GM18951 (cell line): ENCODE measurements at regions not wholly inside any gene's neighbourhood (a gene's known extent, or its start where the extent isn't known, plus 50 kb on each side); places are given as distances from the start of the nearest gene placed in this dataset.

ENCODE experiments used
- POLR2A ChIP-seq: IDR thresholded peaks from 4 replicates; pipeline ENCODE4 v1.6.1; 2011; ENCODE audit warnings: mild to moderate bottlenecking; ENCODE audit not compliant: insufficient read length, insufficient read depth; ENCODE audit errors: extremely low read depth
- in situ Hi-C: fragments of 300-500 bp; cut with MboI; formaldehyde crosslinking; loops from one replicate; pipeline ENCODE4 v1.12.0; 2022; ENCODE audit warnings: low sequenced_read_pairs, mixed read lengths, inconsistent platforms; ENCODE audit not compliant: unreplicated experiment

DNA sequence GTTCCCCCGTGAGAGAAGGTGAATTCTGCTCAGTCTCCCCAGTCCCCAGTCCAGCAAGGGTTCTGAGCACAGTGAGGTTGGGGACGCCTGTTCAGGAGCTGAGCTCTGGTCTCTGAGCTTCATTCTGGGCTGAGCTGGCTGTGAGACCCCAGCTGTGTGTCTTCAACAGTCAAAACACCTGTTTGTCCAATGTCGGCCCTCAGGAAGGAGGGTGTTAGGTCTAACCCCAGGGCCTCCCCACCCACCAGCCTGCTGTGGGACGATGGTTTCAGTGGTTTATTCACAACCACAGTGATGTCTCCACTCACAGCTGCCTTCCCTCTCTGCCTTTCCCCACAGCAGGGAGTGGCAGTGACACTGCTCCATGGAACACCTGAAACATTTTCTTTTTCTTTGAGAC is 1282.9 kb downstream of the TBC1D22A start:
- in situ Hi-C loops = no loop called here
- no peak for TF ChIP-seq POLR2A

DNA sequence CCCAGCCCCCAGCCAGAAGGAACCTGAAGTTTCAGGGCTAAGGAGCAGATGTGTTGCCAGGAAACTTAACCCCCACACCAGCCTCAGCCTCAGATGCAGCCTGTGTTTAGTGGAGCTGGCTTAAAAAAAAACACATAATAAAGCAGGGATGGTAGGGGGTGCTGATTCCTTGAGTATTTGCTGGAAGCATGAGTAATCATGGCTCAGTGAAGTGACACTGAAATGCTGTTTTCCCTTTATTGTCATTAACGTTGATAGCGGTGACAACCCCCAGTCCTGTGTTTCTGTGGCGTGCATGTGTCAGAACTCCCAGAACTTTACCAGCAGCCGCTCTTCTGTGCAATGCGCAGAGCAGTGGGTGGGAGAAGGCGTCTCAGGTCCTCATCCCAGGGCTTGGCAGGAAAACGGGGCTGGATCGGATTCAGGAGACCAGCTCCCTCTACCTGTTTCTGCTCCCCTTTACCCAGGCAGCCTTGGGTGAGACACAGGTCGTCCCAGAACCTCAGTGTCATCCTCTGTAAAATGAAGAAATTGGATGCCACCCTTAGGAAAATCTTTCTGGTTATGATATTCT is 1282.1 kb downstream of the TBC1D22A start:
- in situ Hi-C loops = no loop called here
- TF ChIP-seq POLR2A = no peak

DNA sequence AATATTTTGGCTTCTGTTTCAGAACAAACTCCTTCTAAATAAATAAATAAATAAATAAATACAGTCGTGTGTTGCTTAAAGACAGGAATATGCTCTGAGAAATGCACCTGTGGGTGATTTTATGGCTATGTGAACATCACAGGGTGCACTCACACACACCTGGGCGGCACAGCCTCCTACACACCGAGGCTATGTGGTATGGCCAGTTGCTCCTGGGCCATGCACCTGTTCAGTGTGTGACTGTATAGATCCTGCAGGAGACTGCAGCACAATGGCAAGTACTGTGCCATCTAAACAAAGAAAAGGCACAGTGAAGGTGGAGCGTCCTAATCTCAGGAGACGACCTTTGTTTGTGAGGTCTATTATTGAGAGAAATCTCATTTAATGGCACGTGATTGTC is 1281.1 kb downstream of the TBC1D22A start:
- no peak for TF ChIP-seq POLR2A
- in situ Hi-C loops = no loop called here

DNA sequence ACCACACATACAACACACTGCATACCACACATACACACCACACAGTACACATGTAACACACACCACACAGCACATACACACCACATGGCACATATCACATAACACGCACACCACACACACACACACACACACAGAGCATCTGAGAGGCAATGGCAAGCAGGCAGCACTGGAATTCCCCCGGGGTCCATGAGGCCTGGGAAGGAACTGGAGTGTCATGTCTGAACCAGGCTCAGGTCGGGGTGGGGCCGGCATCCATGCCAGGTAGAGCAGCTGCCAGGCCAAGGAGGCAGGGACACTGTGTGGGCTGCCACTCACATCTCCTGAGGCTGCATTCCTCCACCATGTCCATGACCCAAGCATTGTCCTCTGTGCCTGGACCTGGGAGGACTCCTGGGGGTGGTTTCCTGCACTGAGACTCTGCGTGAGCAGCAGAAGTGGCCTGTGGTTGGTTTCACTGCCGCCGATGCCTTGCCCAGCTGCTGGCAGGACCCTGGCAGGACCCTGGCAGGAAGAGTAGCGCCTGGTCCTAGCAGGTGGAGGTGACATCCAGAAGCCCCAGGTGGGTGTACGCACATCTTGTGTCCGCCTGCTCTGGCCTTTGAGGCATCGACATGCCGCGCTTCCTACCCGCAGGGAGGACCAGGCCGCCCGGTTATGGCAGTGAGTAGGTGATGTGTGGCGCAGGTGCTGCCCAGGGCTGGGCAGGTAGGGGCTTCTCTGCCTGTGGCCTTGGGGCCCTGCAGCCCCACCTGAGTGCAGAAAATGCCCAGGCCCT is 1280.4 kb downstream of the TBC1D22A start:
- in situ Hi-C loops = no loop called here
- no peak for TF ChIP-seq POLR2A

DNA sequence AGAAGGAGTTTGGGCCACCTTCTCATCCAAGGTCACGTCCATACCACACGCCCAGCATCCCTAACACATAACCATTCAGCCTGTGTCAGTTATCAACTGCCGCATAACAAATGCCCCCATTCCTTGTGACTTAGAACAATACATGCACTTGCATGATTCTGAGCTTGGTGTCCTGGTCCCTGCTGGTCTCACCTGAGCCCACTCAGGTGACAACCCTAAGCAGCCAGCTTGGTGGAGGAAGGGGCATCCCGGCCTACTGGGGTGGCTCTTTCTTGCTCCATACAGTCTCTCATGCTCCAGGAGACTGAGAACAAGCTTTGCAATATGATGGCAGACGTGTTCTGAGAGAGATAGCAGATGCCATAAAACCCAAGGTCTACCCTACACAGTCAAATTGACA is 1276.9 kb downstream of the TBC1D22A start:
- in situ Hi-C loops = no loop called here
- TF ChIP-seq POLR2A = no peak

DNA sequence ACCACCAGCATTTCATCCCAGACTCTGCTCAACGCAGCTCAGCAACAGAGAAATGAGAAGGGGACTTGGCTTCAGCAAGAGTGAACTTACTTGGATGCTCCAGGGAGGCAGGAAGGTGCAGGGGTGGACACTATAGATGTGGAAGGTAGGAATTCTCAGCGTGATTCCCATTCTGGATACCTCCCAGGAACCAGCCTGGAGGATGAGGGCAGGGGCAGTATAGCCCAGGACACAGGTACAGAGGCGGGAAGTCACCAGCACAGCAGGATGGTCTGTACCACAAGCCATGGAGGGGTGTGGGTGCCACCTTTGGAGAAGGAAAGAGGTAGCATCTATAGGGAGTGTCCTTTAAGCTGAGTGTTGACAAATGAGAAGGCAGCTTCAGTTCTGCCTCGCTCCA is 1275.2 kb downstream of the TBC1D22A start:
- TF ChIP-seq POLR2A = no peak
- in situ Hi-C loops = no loop called here

DNA sequence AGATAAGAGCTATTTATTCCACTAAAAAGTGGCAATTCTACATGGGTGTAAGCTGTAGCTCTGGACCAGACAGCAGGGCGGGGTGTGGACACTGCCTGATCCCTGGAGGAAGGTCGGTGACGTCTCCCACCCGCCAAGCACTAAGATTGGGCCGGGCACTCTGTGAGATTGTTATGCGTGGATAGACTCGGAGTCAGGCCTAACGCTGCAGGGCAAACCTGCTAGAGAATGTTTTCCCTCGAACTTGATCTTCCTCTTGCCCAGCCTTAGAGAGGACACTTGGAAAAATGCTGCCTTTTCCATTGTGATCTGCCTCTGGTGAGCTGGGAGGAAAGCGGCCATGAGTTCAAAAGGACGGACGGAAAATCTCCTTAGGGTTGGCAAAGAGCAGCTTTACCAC is 1273.4 kb downstream of the TBC1D22A start:
- in situ Hi-C loops = no loop called here
- no peak for TF ChIP-seq POLR2A

DNA sequence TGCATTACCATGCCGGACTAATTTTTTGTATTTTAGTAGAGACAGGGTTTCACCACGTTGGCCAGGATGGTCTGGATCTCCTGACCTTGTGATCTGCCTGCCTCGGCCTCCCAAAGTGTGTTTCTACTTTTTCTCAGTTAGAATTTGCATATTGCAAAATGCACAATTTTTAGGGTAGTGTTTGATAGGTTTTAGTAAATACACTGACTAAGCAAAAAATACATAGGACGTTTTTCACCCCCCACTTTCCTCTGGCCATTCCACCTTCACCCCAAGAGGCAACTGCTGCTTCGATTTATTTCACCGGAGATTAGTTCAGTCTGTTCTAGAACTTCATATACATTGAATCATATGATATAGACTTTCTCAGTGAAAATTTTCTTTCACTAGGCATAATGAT is 1269.1 kb downstream of the TBC1D22A start:
- no peak for TF ChIP-seq POLR2A
- in situ Hi-C loops = no loop called here

DNA sequence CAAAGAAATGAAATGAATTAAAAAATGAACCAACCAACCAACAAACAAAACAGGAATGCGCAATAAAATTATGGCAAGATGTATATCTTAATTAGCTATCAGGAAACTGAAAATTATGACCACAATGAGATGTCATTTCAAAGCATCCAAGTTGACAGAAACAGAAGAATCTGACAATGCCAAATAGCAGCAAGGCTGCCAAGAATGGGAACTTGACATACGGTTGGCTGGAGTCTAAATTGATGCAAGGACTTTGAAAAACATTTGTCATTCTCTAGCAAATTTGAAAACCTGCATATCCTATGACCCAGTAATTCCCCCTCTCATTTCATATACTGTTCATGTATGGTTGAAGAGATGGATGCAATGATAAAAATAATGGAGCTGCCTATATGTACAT is 1262.6 kb downstream of the TBC1D22A start:
- in situ Hi-C loops = no loop called here
- no peak for TF ChIP-seq POLR2A

DNA sequence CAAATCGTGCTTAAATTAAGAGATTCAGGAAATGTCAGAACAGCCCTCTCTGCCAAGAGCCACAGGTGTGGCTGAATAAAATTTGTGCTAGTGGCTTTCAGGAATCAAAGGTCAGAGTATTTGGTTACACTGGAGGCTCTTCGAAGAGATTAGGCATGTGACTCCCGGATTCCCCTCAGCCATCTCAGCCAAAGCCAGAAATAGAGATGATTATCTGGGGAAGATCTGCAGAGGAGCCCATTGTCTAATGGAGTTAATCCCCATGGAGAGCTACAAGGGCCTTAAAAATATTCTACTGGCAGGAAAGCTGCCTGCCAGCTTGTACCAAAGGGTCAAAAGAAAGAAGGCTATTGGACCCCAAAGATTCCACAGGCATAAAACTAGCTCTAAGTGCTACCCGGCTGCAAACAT is 1259.5 kb downstream of the TBC1D22A start:
- TF ChIP-seq POLR2A = no peak
- in situ Hi-C loops = no loop called here

DNA sequence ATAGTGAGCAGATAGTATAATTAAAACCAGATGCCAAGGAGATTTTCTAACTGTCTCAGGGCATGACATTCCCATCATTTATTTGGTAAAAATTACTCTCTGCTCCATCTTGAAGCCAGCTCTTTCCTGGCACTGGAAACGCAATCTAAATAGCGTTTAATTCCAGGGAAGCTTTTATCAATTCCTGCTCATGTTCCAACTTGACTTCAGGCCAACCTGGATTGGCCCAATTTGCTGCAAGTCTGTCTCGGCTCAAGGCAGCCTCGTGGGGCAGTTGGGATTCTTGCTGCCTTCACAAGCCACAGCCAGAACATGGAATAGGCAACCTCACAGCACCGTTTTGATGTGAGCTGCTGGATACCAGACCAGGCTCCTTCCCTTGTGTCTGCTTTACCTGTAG is 1255.9 kb downstream of the TBC1D22A start:
- in situ Hi-C loops = no loop called here
- TF ChIP-seq POLR2A = no peak

DNA sequence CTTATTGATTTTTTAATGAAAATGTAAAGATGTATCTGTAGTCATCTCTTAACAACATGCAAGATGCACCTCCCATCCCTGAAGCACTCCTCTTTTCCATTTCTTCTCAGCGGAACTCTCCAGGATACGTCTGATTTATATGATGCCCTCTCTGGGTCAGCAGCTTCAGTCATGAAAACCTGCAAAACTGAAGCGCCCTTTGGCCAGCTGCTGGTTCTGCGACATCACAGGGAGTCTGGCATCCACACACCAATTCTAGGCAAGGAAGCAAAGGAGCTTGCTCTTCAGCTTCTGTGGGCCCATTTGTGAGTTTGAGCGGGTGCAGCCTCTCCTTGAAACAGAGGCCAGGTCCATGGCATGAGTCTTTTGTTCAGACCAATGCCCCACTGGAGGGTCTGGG is 1253.3 kb downstream of the TBC1D22A start:
- no peak for TF ChIP-seq POLR2A
- in situ Hi-C loops = no loop called here

DNA sequence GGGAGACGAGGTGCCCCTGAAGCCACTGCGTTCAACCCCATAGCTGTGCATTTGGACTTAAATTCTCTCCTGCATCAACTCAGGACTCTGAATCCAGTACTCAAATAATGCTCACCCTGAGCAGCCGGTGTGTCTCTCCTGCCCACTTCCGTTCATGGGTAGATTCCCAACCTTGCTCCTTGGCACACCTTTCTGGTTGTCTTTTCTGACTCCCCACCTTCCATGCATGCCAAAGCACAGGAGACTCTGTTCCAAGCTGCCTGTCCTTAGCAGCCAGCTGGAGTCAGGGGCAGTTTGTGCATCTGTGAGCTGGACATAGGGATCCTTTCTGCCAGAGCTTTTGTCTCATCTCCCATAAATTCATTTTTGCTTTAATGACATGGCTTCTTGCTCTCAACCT is 1242.5 kb downstream of the TBC1D22A start:
- in situ Hi-C loops = no loop called here
- TF ChIP-seq POLR2A = no peak

DNA sequence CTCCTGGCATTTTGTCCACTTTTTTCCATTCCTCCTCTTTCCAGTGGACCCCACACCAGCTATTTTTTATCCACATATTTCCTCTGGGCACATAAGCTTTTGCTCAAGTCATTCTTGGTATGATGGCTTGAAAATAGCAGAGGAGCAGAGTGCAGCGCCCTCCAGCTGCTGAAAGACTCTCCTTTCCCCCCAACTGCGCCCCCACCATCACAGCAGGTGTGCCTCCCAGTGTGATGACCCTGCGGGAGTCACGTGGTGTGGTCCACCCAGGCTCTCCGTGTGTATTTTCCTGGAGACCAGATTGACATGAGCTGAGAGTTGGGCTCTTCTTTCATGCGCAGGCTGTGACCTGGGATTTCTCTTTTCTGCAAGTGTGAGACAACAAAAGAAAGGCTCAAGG is 1241.6 kb downstream of the TBC1D22A start:
- in situ Hi-C loops = no loop called here
- TF ChIP-seq POLR2A = no peak
